ENCODE measurements at regions not wholly inside any gene's neighbourhood (a gene's known extent, or its start where the extent isn't known, plus 50 kb on each side); places are given as distances from the start of the nearest gene placed in this dataset.
"Not testable (repeated sequence)": the region's sequence is repeated elsewhere in the genome, so short reads cannot be mapped to it uniquely, and the experiment has no call there.

DNA sequence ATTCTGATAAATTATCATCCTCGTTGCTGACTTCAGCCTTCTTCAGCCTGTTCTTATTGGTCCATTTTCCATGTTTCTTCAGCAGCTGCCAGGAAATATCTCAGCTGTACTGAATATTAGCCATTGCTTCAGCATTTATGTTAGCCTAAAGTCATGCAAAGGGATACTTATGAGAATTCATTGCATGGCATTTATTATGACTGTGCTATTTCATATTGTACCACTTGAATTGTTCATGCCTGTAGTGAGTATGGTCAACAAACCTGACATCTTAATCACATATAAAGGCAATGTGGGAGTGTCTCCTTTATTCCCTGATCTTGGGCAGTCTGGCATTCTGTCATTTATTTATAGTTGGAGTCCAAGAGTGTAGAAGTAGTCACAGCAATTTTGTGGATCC is 193.4 kb upstream of the SLC35B3 start:
- Histone ChIP-seq H3K9ac (ENCODE audit: low read length in 2 of 2) (no peak overlapping the region), H3K4me3 (ENCODE audit: low read length in 2 of 2) (no peak overlapping the region), H3K4me1 (ENCODE audit: control insufficient read depth, insufficient read depth, low read length) (no peaks in the 10 kb centered on the region), H3K27ac (ENCODE audit: low read length) (no peak overlapping the region), H3K36me3 (ENCODE audit: control insufficient read depth in 2 of 2, insufficient read depth in 2 of 2, low read length in 2 of 2) (no peaks in the 10 kb centered on the region), H3K9me3 (ENCODE audit: control insufficient read depth in 2 of 2, low read length in 2 of 2) (no peaks in the 10 kb centered on the region), H3K27me3 (ENCODE audit: control insufficient read depth in 1 of 2, insufficient read depth in 2 of 2, low read length in 2 of 2) (no peaks in the 10 kb centered on the region)

- H3K9me3 ChIP-seq (ENCODE audit: control insufficient read depth in 2 of 2, low read length in 2 of 2) = no peaks in the 10 kb centered on the region
- H3K27me3 ChIP-seq (ENCODE audit: control insufficient read depth in 1 of 2, insufficient read depth in 2 of 2, low read length in 2 of 2) = no peaks in the 10 kb centered on the region
- no peak overlapping the region for H3K9ac ChIP-seq (ENCODE audit: low read length in 2 of 2)
- H3K36me3 ChIP-seq (ENCODE audit: control insufficient read depth in 2 of 2, insufficient read depth in 2 of 2, low read length in 2 of 2) = no peaks in the 10 kb centered on the region
- no peaks in the 10 kb centered on the region for H3K4me1 ChIP-seq (ENCODE audit: control insufficient read depth, insufficient read depth, low read length)
- no peak overlapping the region for H3K27ac ChIP-seq (ENCODE audit: low read length)
- no peak overlapping the region for H3K4me3 ChIP-seq (ENCODE audit: low read length in 2 of 2)
These were observed 192.7 kb upstream of the SLC35B3 start for GRCh38 chr6:8628063-8628462.

DNA sequence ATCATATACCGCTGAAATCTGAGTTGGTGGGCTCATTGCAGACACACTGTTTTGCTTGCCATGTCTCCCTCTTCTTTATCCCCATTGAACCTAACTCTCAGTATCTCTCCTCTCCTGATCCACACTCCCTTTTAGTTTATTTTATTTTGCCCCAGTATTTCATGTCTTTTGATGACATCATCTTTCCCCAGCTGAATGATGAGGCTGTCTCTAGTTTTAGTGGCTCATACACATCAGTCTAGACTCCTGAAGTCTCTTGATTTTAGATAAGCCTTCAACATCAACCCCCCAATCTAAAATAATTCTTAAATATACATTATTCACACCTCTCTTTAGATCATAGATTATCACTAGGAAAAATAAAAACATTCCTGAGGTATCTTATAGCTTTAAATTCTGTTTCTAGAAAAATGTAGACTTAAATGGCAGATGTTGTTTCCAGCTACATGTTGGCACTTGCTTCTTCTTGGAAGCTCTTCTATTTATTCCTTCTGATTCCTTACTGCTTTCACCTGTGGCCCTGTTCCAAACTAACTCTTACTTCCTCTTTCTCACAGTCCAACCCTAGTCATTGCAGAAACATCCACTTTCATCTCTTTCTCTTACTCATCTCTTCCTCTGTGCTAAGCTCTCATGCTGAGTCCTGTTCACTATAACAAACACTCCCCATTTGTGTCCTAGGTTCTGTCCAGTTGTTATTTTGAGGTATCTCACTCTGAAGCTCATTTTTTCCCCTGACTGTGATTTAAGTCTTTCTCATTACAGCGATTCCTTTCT is 191.9 kb upstream of the SLC35B3 start:
- Histone ChIP-seq H3K4me1 (ENCODE audit: control insufficient read depth, insufficient read depth, low read length) (no peaks in the 10 kb centered on the region), H3K27me3 (ENCODE audit: control insufficient read depth in 1 of 2, insufficient read depth in 2 of 2, low read length in 2 of 2) (no peaks in the 10 kb centered on the region), H3K9me3 (ENCODE audit: control insufficient read depth in 2 of 2, low read length in 2 of 2) (no peaks in the 10 kb centered on the region), H3K27ac (ENCODE audit: low read length) (no peak overlapping the region), H3K36me3 (ENCODE audit: control insufficient read depth in 2 of 2, insufficient read depth in 2 of 2, low read length in 2 of 2) (no peaks in the 10 kb centered on the region), H3K9ac (ENCODE audit: low read length in 2 of 2) (no peak overlapping the region), H3K4me3 (ENCODE audit: low read length in 2 of 2) (no peak overlapping the region)

- Histone ChIP-seq H3K27ac (ENCODE audit: low read length) (no peak overlapping the region), H3K4me3 (ENCODE audit: low read length in 2 of 2) (no peak overlapping the region), H3K36me3 (ENCODE audit: control insufficient read depth in 2 of 2, insufficient read depth in 2 of 2, low read length in 2 of 2) (no peaks in the 10 kb centered on the region), H3K27me3 (ENCODE audit: control insufficient read depth in 1 of 2, insufficient read depth in 2 of 2, low read length in 2 of 2) (no peaks in the 10 kb centered on the region), H3K4me1 (ENCODE audit: control insufficient read depth, insufficient read depth, low read length) (no peaks in the 10 kb centered on the region), H3K9ac (ENCODE audit: low read length in 2 of 2) (no peak overlapping the region), H3K9me3 (ENCODE audit: control insufficient read depth in 2 of 2, low read length in 2 of 2) (no peaks in the 10 kb centered on the region)
These were observed 189.3 kb upstream of the SLC35B3 start for GRCh38 chr6:8624665-8625064.

GRCh38 chr6:8623441-8623840 is 188.1 kb upstream of the SLC35B3 start:
- H3K36me3 ChIP-seq (ENCODE audit: control insufficient read depth in 2 of 2, insufficient read depth in 2 of 2, low read length in 2 of 2) = no peaks in the 10 kb centered on the region
- no peaks in the 10 kb centered on the region for H3K4me1 ChIP-seq (ENCODE audit: control insufficient read depth, insufficient read depth, low read length)
- H3K9ac ChIP-seq (ENCODE audit: low read length in 2 of 2) = no peak overlapping the region
- H3K9me3 ChIP-seq (ENCODE audit: control insufficient read depth in 2 of 2, low read length in 2 of 2) = no peaks in the 10 kb centered on the region
- no peak overlapping the region for H3K4me3 ChIP-seq (ENCODE audit: low read length in 2 of 2)
- no peak overlapping the region for H3K27ac ChIP-seq (ENCODE audit: low read length)
- H3K27me3 ChIP-seq (ENCODE audit: control insufficient read depth in 1 of 2, insufficient read depth in 2 of 2, low read length in 2 of 2) = no peaks in the 10 kb centered on the region

DNA sequence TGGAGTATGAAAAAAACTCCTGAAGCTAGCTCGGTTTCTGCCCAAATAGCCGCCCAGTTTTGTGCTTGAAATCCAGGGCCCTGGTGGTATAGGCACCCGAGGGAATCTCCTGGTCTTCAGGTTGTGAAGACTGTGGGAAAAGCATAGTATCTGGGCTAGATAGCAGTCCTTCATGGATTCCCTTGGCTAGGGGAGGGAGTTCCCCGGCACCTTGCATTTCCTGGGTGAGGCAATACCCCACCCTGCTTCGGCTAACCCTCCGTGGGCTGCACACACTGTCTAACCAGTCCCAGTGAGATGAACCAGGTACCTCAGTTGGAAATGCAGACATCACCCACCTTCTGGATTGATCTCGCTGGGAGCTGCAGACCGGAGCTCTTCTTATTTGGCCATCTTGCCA is 184.5 kb upstream of the SLC35B3 start:
- no peak overlapping the region for H3K27ac ChIP-seq (ENCODE audit: low read length)
- H3K36me3 ChIP-seq (ENCODE audit: control insufficient read depth in 2 of 2, insufficient read depth in 2 of 2, low read length in 2 of 2) = no peaks in the 10 kb centered on the region
- H3K4me3 ChIP-seq (ENCODE audit: low read length in 2 of 2) = no peak overlapping the region

DNA sequence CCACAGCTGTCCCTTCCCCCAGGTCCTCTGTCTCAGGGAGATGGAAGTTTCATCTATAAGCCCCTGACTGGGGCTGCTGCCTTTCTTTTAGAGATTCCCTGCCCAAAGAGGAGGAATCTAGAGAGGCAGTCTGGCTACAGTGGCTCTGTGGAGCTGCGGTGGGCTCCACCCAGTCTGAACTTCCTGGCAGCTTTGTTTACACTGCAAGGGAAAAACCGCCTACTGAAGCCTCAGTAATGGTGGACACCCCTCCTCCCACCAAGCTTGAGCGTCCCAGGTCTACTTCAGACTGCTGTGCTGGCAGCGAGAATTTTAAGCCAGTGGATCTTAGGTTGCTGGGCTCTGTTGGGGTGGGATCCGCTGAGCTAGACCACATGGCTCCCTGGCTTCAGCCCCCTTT is 184.1 kb upstream of the SLC35B3 start:
- H3K27me3 ChIP-seq (ENCODE audit: control insufficient read depth in 1 of 2, insufficient read depth in 2 of 2, low read length in 2 of 2); H3K9ac ChIP-seq (ENCODE audit: low read length in 2 of 2); H3K4me3 ChIP-seq (ENCODE audit: low read length in 2 of 2); H3K4me1 ChIP-seq (ENCODE audit: control insufficient read depth, insufficient read depth, low read length); H3K36me3 ChIP-seq (ENCODE audit: control insufficient read depth in 2 of 2, insufficient read depth in 2 of 2, low read length in 2 of 2); H3K9me3 ChIP-seq (ENCODE audit: control insufficient read depth in 2 of 2, low read length in 2 of 2); H3K27ac ChIP-seq (ENCODE audit: low read length): not testable (repeated sequence)

More for the DNA sequence above, 184.5 kb upstream of the SLC35B3 start:
- H3K9me3 ChIP-seq (ENCODE audit: control insufficient read depth in 2 of 2, low read length in 2 of 2) = no peaks in the 10 kb centered on the region
- no peak overlapping the region for H3K9ac ChIP-seq (ENCODE audit: low read length in 2 of 2)
- H3K4me1 ChIP-seq (ENCODE audit: control insufficient read depth, insufficient read depth, low read length) = no peaks in the 10 kb centered on the region
- no peaks in the 10 kb centered on the region for H3K27me3 ChIP-seq (ENCODE audit: control insufficient read depth in 1 of 2, insufficient read depth in 2 of 2, low read length in 2 of 2)

DNA sequence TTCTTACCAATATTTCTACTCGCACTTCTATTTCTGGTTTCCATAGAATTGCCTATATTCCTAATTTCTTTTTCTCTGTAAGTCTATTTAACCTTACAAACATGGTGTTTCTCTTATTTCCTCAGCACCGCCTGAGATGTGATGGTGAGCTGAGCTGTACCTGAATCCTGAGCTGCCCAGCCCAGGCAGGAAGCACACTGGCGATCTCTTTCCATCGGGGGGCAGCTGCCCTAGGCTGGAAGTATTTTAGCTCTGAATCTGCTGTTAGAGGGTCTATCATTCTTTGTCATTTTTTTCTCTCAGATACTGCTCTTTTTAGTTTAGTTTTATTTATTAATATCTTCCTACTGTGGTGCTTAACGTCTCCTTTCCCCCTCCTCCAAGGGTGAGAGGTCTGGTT is 173.4 kb upstream of the SLC35B3 start:
- H3K9me3 ChIP-seq (ENCODE audit: control insufficient read depth in 2 of 2, low read length in 2 of 2) = no peaks in the 10 kb centered on the region
- no peaks in the 10 kb centered on the region for H3K4me1 ChIP-seq (ENCODE audit: control insufficient read depth, insufficient read depth, low read length)
- no peak overlapping the region for H3K9ac ChIP-seq (ENCODE audit: low read length in 2 of 2)
- H3K36me3 ChIP-seq (ENCODE audit: control insufficient read depth in 2 of 2, insufficient read depth in 2 of 2, low read length in 2 of 2) = no peaks in the 10 kb centered on the region
- no peak overlapping the region for H3K4me3 ChIP-seq (ENCODE audit: low read length in 2 of 2)
- H3K27me3 ChIP-seq (ENCODE audit: control insufficient read depth in 1 of 2, insufficient read depth in 2 of 2, low read length in 2 of 2) = no peaks in the 10 kb centered on the region
- no peak overlapping the region for H3K27ac ChIP-seq (ENCODE audit: low read length)

DNA sequence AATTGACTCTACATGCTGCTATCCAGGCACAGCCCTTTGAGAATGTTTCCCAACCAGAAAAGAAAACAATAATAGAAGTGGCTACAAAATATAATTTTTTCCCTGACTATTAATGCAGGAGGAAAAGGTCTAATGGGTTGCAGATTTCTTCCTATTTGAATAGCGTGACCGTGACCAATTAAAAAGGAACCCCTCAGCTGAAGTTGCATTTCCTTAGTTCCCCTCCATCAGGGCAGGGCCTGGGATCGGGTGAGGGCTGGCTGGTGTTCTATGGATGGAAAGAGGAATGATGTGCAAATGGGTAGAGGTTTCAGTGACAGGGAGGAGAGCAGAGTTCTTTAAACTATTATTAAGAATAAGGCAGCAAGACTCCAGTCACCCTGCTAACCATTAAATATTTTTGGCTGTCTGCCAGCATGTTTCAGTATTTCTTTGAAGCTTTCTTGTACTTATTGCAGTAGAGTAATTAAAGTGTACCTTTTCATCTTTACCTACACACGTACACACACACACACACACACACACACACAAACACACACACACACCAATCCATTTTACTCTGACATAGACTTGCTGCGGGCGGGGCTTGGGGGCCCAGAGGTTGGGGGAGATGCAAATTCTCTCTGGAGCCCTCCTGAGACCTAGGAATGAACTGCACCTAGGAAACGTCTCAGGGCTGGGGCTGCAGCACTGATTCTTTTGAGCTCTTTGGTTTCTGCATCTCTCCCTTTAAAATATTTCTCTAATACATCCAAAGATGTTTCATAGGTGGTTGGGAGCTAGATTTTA is 154.8 kb upstream of the SLC35B3 start:
- H3K4me1 ChIP-seq (ENCODE audit: control insufficient read depth, insufficient read depth, low read length) = no peaks in the 10 kb centered on the region
- H3K9me3 ChIP-seq (ENCODE audit: control insufficient read depth in 2 of 2, low read length in 2 of 2) = peaks cover 0 to 4% of the 10 kb centered on the region in 2 donors
- no peak overlapping the region for H3K4me3 ChIP-seq (ENCODE audit: low read length in 2 of 2)
- H3K36me3 ChIP-seq (ENCODE audit: control insufficient read depth in 2 of 2, insufficient read depth in 2 of 2, low read length in 2 of 2) = no peaks in the 10 kb centered on the region
- no peaks in the 10 kb centered on the region for H3K27me3 ChIP-seq (ENCODE audit: control insufficient read depth in 1 of 2, insufficient read depth in 2 of 2, low read length in 2 of 2)
- H3K27ac ChIP-seq (ENCODE audit: low read length) = no peak overlapping the region
- H3K9ac ChIP-seq (ENCODE audit: low read length in 2 of 2) = no peak overlapping the region

DNA sequence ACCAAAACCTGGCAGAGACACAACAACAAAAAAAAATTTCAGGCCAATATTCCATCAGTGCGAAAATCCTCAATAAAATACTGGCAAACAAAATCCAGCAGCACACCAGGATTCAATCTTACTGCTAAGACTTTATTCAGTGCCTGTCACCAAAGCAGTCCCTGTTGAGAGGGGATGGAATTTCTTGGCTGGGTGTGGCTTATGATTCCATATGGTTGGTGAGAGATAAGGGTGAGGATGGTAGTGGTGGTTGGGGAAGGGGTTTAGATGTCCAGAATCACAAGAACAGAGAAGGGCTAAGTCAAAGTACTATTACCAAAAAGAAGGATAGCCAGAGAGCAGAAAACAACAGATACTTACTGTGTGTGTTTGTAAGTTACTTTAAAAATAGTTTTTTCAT is 152.8 kb upstream of the SLC35B3 start:
- no peaks in the 10 kb centered on the region for H3K4me1 ChIP-seq (ENCODE audit: control insufficient read depth, insufficient read depth, low read length)
- no peak overlapping the region for H3K27ac ChIP-seq (ENCODE audit: low read length)
- H3K36me3 ChIP-seq (ENCODE audit: control insufficient read depth in 2 of 2, insufficient read depth in 2 of 2, low read length in 2 of 2) = no peaks in the 10 kb centered on the region
- no peak overlapping the region for H3K9ac ChIP-seq (ENCODE audit: low read length in 2 of 2)
- no peak overlapping the region for H3K4me3 ChIP-seq (ENCODE audit: low read length in 2 of 2)
- no peaks in the 10 kb centered on the region for H3K27me3 ChIP-seq (ENCODE audit: control insufficient read depth in 1 of 2, insufficient read depth in 2 of 2, low read length in 2 of 2)
- H3K9me3 ChIP-seq (ENCODE audit: control insufficient read depth in 2 of 2, low read length in 2 of 2) = peaks cover 0 to 4% of the 10 kb centered on the region in 2 donors

DNA sequence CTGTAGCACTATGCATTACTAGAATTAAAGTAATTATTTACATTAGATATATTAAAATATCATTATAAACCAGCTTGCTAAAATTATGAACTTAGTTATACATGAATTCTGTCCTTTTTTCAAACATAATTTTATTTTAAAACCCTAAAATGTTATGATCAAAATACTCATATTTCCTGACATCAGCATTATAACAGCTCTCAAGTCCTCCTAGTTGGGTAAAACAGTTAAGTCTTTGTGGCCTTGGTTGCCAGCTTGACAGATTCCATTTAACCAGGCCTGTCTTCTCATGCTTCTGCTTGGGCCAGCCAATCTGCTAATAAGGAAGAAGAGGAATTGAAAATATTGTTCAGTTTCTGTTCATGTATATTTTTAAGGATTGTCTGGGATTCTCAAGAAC is 147.9 kb upstream of the SLC35B3 start:
- H3K27ac ChIP-seq (ENCODE audit: low read length) = no peak overlapping the region
- no peaks in the 10 kb centered on the region for H3K9me3 ChIP-seq (ENCODE audit: control insufficient read depth in 2 of 2, low read length in 2 of 2)
- no peak overlapping the region for H3K9ac ChIP-seq (ENCODE audit: low read length in 2 of 2)
- no peaks in the 10 kb centered on the region for H3K4me1 ChIP-seq (ENCODE audit: control insufficient read depth, insufficient read depth, low read length)
- H3K4me3 ChIP-seq (ENCODE audit: low read length in 2 of 2) = no peak overlapping the region
- H3K27me3 ChIP-seq (ENCODE audit: control insufficient read depth in 1 of 2, insufficient read depth in 2 of 2, low read length in 2 of 2) = no peaks in the 10 kb centered on the region
- H3K36me3 ChIP-seq (ENCODE audit: control insufficient read depth in 2 of 2, insufficient read depth in 2 of 2, low read length in 2 of 2) = no peaks in the 10 kb centered on the region

All from stomach smooth muscle (tissue), 2 donors.